SK-N-SH (cell line): ENCODE measurements at regions not wholly inside any gene's neighbourhood (a gene's known extent, or its start where the extent isn't known, plus 50 kb on each side); places are given as distances from the start of the nearest gene placed in this dataset.

Source experiments
- CTCF ChIA-PET: fragments of 300-600, 350-600 bp; formaldehyde crosslinking; extraction: SDS; loops from one replicate; lab custom pipeline; 2021; lab: Yijun Ruan, JAX
- POLR2A ChIA-PET: fragments of 350-600 bp; sonication (Branson Sonifier 250); formaldehyde crosslinking; extraction: SDS; loops from one replicate; lab custom pipeline; 2020; ENCODE audit warnings: antibody characterized with exemption, inconsistent platforms; lab: Yijun Ruan, JAX
- DNase-seq: peaks from one replicate; pipeline ENCODE4 v3.0.0; 2012
- H2AFZ ChIP-seq: fragments of 200-600 bp; sonication (generic); 2 replicates; pipeline ENCODE4 v1.8.1; 2016; ENCODE audit warnings: antibody characterized with exemption, mild to moderate bottlenecking, low read depth
- H3F3A ChIP-seq: fragments of 200-600 bp; sonication (generic); replicated peaks from 2 replicates; pipeline ENCODE3; 2016; ENCODE audit warnings: antibody characterized with exemption, mild to moderate bottlenecking; ENCODE audit not compliant: insufficient read depth
- H3K27ac ChIP-seq, 2 experiments: fragments of 200-500 bp in 1 of 2; fragments of 200-600 bp in 1 of 2; sonication (Bioruptor generic) in 1 of 2; sonication (generic), shearing (Covaris generic) in 1 of 2; 2 replicates each; pipeline versions ENCODE4 v1.5.1 to v1.6.1; 2014 to 2016; ENCODE audit warnings: low read depth in 2 of 2, inconsistent platforms in 1 of 2, low read length in 1 of 2, mild to moderate bottlenecking in 1 of 2, mixed read lengths in 1 of 2
- H3K27me3 ChIP-seq: fragments of 200-600 bp; sonication (generic), shearing (Covaris generic); 2 replicates; pipeline ENCODE4 v1.6.1; 2016; ENCODE audit warnings: mixed run types; ENCODE audit not compliant: insufficient read depth
- H3K36me3 ChIP-seq, 2 experiments: fragments of 200-500 bp in 1 of 2; fragments of 200-600 bp in 1 of 2; sonication (Bioruptor generic) in 1 of 2; sonication (generic) in 1 of 2; replicated peaks in 1 of 2; 2 replicates each; pipeline versions ENCODE3 to v1.5.1; 2014 to 2016; ENCODE audit warnings: low read length in 1 of 2, mild to moderate bottlenecking in 1 of 2; ENCODE audit not compliant: insufficient read depth in 2 of 2, control insufficient read depth in 1 of 2
- H3K4me1 ChIP-seq, 2 experiments: fragments of 200-500 bp in 1 of 2; fragments of 200-600 bp in 1 of 2; sonication (Bioruptor generic) in 1 of 2; sonication (generic), shearing (Covaris generic) in 1 of 2; 2 replicates each; pipeline versions ENCODE4 v1.5.1 to v1.6.1; 2014 to 2016; ENCODE audit warnings: low read depth in 1 of 2, low read length in 1 of 2, mixed run types in 1 of 2; ENCODE audit not compliant: insufficient read depth in 2 of 2, control insufficient read depth in 1 of 2
- H3K4me2 ChIP-seq: fragments of 200-600 bp; sonication (generic), shearing (Covaris generic); 2 replicates; pipeline ENCODE4 v1.6.1; 2017; ENCODE audit warnings: mixed run types
- H3K4me3 ChIP-seq, 2 experiments: fragments of 200-500 bp in 1 of 2; fragments of 200-600 bp in 1 of 2; sonication (Bioruptor generic) in 1 of 2; sonication (generic), shearing (Covaris generic) in 1 of 2; 2 replicates each; pipeline versions ENCODE4 v1.5.1 to v1.8.1; 2014 to 2016; ENCODE audit warnings: low read depth in 2 of 2, inconsistent platforms in 1 of 2, low read length in 1 of 2, mild to moderate bottlenecking in 1 of 2, mixed read lengths in 1 of 2, moderate library complexity in 1 of 2
- H3K79me2 ChIP-seq: fragments of 200-600 bp; sonication (generic); 2 replicates; pipeline ENCODE4 v1.8.1; 2017; ENCODE audit warnings: mild to moderate bottlenecking; ENCODE audit not compliant: insufficient read depth
- H3K9ac ChIP-seq: fragments of 200-600 bp; sonication (generic); 2 replicates; pipeline ENCODE4 v1.6.1; 2017; ENCODE audit warnings: mixed run types
- H3K9me2 ChIP-seq: fragments of 200-600 bp; sonication (generic); 2 replicates; pipeline ENCODE4 v1.6.1; 2017; ENCODE audit warnings: mixed run types
- H3K9me3 ChIP-seq: fragments of 200-600 bp; sonication (generic); 2 replicates; pipeline ENCODE4 v1.6.1; 2017; ENCODE audit warnings: mixed run types, mild to moderate bottlenecking, moderate library complexity
- H4K20me1 ChIP-seq: fragments of 200-600 bp; sonication (generic); 2 replicates; pipeline ENCODE4 v1.6.1; 2017; ENCODE audit warnings: mild to moderate bottlenecking, mixed run types; ENCODE audit not compliant: insufficient read depth
- CTCF ChIP-seq: fragments of 200-600 bp; sonication (generic); IDR thresholded peaks from 2 replicates; pipeline ENCODE4 v1.6.1; 2017; ENCODE audit warnings: antibody characterized with exemption, mild to moderate bottlenecking, moderate library complexity
- ELF1 ChIP-seq: IDR thresholded peaks from 2 replicates; pipeline ENCODE4 v1.4.0; 2012
- FOSL2 ChIP-seq: IDR thresholded peaks from 2 replicates; pipeline ENCODE4 v1.4.0; 2012; ENCODE audit warnings: low read depth, mild to moderate bottlenecking, moderate library complexity, borderline replicate concordance
- FOXJ3 ChIP-seq: sonication (generic); formaldehyde crosslinking; IDR thresholded peaks from 2 replicates; pipeline ENCODE4 v1.5.1; 2020; ENCODE audit warnings: mild to moderate bottlenecking, missing genetic modification reagents
- GABPA ChIP-seq: IDR thresholded peaks from 2 replicates; pipeline ENCODE4 v1.4.0; 2012; ENCODE audit warnings: low read depth, mild to moderate bottlenecking
- GATA2 ChIP-seq: sonication (generic); formaldehyde crosslinking; IDR thresholded peaks from 2 replicates; pipeline ENCODE4 v1.5.0; 2020; ENCODE audit warnings: mild to moderate bottlenecking, missing genetic modification reagents
- MEF2A ChIP-seq: IDR thresholded peaks from 2 replicates; pipeline ENCODE4 v1.4.0; 2012; ENCODE audit warnings: low read depth, borderline replicate concordance
- MXI1 ChIP-seq: IDR thresholded peaks from 2 replicates; pipeline ENCODE4 v1.6.1; 2012; ENCODE audit warnings: mild to moderate bottlenecking, low read depth, low read length, improper control_type of control experiment
- NFIC ChIP-seq: IDR thresholded peaks from 2 replicates; pipeline ENCODE4 v1.4.0; 2012; ENCODE audit warnings: borderline replicate concordance
- NRF1 ChIP-seq: IDR thresholded peaks from 2 replicates; pipeline ENCODE4 v1.6.1; 2012; ENCODE audit warnings: low read depth, mild to moderate bottlenecking, low read length
- PBX3 ChIP-seq: IDR thresholded peaks from 2 replicates; pipeline ENCODE4; 2012
- POLR2AphosphoS5 ChIP-seq: IDR thresholded peaks from 2 replicates; pipeline ENCODE4 v1.6.1; 2012; ENCODE audit warnings: low read depth, low read length
- RAD21 ChIP-seq: IDR thresholded peaks from 2 replicates; pipeline ENCODE4 v1.6.1; 2012; ENCODE audit warnings: mild to moderate bottlenecking, low read length
- RFX5 ChIP-seq: IDR thresholded peaks from 2 replicates; pipeline ENCODE4 v1.6.1; 2012; ENCODE audit warnings: mild to moderate bottlenecking, improper control_type of control experiment, low read length
- RXRA ChIP-seq: IDR thresholded peaks from 2 replicates; pipeline ENCODE4 v1.4.0; 2012; ENCODE audit warnings: low read depth, mild to moderate bottlenecking, borderline replicate concordance
- SMC3 ChIP-seq: IDR thresholded peaks from 2 replicates; pipeline ENCODE4 v1.6.1; 2012; ENCODE audit warnings: low read depth, low read length, improper control_type of control experiment
- TCF12 ChIP-seq: IDR thresholded peaks from 2 replicates; pipeline ENCODE4 v1.4.0; 2012
- YY1 ChIP-seq: IDR thresholded peaks from 2 replicates; pipeline ENCODE4 v1.4.0; 2012; ENCODE audit warnings: low read depth, mild to moderate bottlenecking
- WGBS: methylation state at CpG from one replicate; pipeline ENCODE4 v1.1.6; 2017; ENCODE audit warnings: low lambda C conversion rate; 5-methylcytosine and 5-hydroxymethylcytosine counted together

GRCh38 chr2:200048421-200048820 is 93.0 kb downstream of the MAIP1 start:
- H3K36me3 ChIP-seq, result no peaks in the 10 kb centered on the region
- no peaks in the 10 kb centered on the region for H3K9me3 ChIP-seq
- H3F3A ChIP-seq, result no peaks in the 10 kb centered on the region
- H3K27ac ChIP-seq, result no peak overlapping the region
- peaks cover 0 to 3% of the 10 kb centered on the region in 2 experiments; a peak in 2 of 4 replicates for H3K4me1 ChIP-seq
- H3K9ac ChIP-seq, result no peak overlapping the region
- no peaks in the 10 kb centered on the region for H3K27me3 ChIP-seq
- H3K79me2 ChIP-seq, result no peaks in the 10 kb centered on the region
- TF ChIP-seq GABPA (no peak), YY1 (no peak), POLR2AphosphoS5 (no peak), RFX5 (no peak), PBX3 (no peak), ELF1 (no peak)
- WGBS, result 64% methylated on average over 5 of the region's 5 CpGs
- no peaks in the 10 kb centered on the region for H3K9me2 ChIP-seq
- no peak overlapping the region for H3K4me3 ChIP-seq
- ChIA-PET POLR2A (no interaction called here), CTCF (interaction anchor here (0.6 kb wide), 1 partner anchor 88 kb away, joined by 3 read pairs; no protein-coding TSS in a partner anchor)
- DNase-seq, result no peak
- no peak overlapping the region for H3K4me2 ChIP-seq
- no peak overlapping the region for H2AFZ ChIP-seq
- no peaks in the 10 kb centered on the region for H4K20me1 ChIP-seq

GRCh38 chr2:200049086-200049485 is 93.7 kb downstream of the MAIP1 start:
- POLR2A ChIA-PET, result no interaction called here
- TF ChIP-seq PBX3, result no peak
- TF ChIP-seq POLR2AphosphoS5, result no peak
- no peak for TF ChIP-seq NRF1
- no peak for TF ChIP-seq ELF1
- no peak for TF ChIP-seq MXI1
- TF ChIP-seq CTCF, result no peak
- no peak for TF ChIP-seq FOSL2
- no peak for TF ChIP-seq YY1
- TF ChIP-seq RXRA, result no peak
- no peak for TF ChIP-seq GATA2
- no peak for TF ChIP-seq GABPA
- TF ChIP-seq SMC3, result no peak
- no peak for TF ChIP-seq MEF2A
- TF ChIP-seq RAD21, result no peak
- no peak for TF ChIP-seq FOXJ3 (CRISPR knock-in tag)
- no peak for TF ChIP-seq NFIC
- TF ChIP-seq TCF12, result no peak
- Histone ChIP-seq H3K4me3 (no peak overlapping the region), H3K36me3 (no peaks in the 10 kb centered on the region), H3F3A (no peaks in the 10 kb centered on the region), H4K20me1 (no peaks in the 10 kb centered on the region), H3K4me1 (peaks cover 0 to 3% of the 10 kb centered on the region in 2 experiments; a peak in 2 of 4 replicates), H3K79me2 (no peaks in the 10 kb centered on the region), H3K9me2 (no peaks in the 10 kb centered on the region), H3K27me3 (no peaks in the 10 kb centered on the region), H2AFZ (no peak overlapping the region), H3K9me3 (no peaks in the 10 kb centered on the region), H3K27ac (no peak overlapping the region), H3K4me2 (no peak overlapping the region), H3K9ac (no peak overlapping the region)
- CTCF ChIA-PET, result interaction anchor here (1.4 kb wide), 1 partner anchor 16 kb away, joined by 3 read pairs; no protein-coding TSS in a partner anchor
- WGBS, result 74% methylated on average over 3 of the region's 3 CpGs
- no peak for DNase-seq
